ENCODE measurements at regions not wholly inside any gene's neighbourhood (a gene's known extent, or its start where the extent isn't known, plus 50 kb on each side); places are given as distances from the start of the nearest gene placed in this dataset.

DNA sequence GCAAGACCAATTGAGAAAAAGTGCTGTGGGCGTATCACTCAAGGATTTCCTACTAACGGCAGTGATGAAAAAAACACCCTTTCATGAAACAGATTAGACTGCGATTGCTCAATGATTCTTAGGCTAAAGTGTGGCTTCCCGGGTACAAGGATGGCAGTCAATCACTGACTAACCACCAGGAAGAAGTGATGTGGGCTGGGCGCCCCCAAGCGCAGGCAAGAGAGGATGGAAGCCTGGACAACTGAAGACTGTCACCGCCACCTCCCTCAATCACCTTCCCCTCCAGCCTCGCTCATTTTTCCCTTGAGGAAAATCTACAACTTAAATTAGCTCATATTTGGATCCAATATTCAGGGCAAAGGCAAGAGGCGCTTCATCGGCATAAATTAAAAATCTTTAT lies 707.2 kb downstream of the MTRR start:
- H3K4me3 ChIP-seq (ENCODE audit: low read depth, poor library complexity, severe bottlenecking), result no peak overlapping the region
- intact Hi-C loops (cut with DNase I; ENCODE audit: low total_unique reads), result no loop called here
- no peak for DNase-seq (ENCODE audit: low spot score in 2 of 2)
- WGBS, 2 donors, result 56 to 72% methylated on average over 10 of the region's 10 CpGs
- TF ChIP-seq POLR2A (IDR thresholded peaks at IDR 0.05) (no peak), CTCF (IDR thresholded peaks at IDR 0.05) (no peak)

DNA sequence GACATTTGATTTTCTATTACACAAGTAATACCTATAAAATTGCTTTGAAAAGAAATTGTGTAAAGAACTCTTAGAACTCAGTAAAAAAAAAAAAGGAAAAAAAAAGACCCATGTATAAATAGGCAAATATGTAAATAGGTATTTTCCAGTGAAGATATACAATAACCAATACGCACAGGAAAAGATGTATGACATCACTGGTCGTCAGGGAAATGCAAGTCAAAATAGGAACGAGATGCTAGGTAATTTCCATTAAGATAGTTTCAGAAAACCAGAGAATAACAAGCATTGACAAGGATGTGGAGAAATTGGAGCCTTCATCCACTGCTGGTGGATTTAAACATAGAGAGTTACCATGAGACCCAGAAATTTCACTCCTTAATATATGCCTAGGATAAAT lies 708.8 kb downstream of the MTRR start:
- TF ChIP-seq POLR2A (IDR thresholded peaks at IDR 0.05), result no peak
- no peak for TF ChIP-seq CTCF (IDR thresholded peaks at IDR 0.05)
- DNase-seq (ENCODE audit: low spot score in 2 of 2), result no peak
- no peak overlapping the region for H3K4me3 ChIP-seq (ENCODE audit: low read depth, poor library complexity, severe bottlenecking)
- intact Hi-C loops (cut with DNase I; ENCODE audit: low total_unique reads), result no loop called here
- WGBS, 2 donors, result 77 to 84% methylated on average over 3 of the region's 3 CpGs

DNA sequence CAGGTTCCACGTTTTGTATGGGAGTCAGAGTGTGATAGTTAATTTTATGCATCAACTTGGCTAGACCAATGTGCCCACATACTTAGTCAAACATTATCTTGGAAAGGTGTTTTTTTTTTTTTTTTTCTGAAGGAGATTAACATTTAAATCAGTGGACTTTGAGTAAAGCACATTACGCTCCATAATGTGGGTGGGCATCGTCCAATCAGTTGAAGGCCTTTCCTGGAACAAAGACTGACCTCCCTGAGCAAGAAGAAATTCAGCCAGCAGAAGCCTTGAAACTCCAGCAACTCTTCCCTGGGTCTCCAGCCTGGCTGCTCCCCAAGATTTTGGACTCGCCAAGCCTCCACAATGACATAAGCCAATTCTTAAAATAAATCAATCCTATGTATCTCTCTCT lies 711.4 kb downstream of the MTRR start:
- TF ChIP-seq POLR2A (IDR thresholded peaks at IDR 0.05) (no peak), CTCF (IDR thresholded peaks at IDR 0.05) (no peak)
- intact Hi-C loops (cut with DNase I; ENCODE audit: low total_unique reads), result no loop called here
- peak overlapping the region; percentile 6 for H3K4me3 ChIP-seq (ENCODE audit: low read depth, poor library complexity, severe bottlenecking)
- 62 to 66% methylated on average over 4 of the region's 4 CpGs for WGBS, 2 donors
- no peak for DNase-seq (ENCODE audit: low spot score in 2 of 2)

- WGBS, 2 donors, result 89 to 92% methylated on average over 2 of the region's 2 CpGs
- H3K4me3 ChIP-seq (ENCODE audit: low read depth, poor library complexity, severe bottlenecking), result no peak overlapping the region
- intact Hi-C loops (cut with DNase I; ENCODE audit: low total_unique reads), result no loop called here
- no peak for DNase-seq (ENCODE audit: low spot score in 2 of 2)
- TF ChIP-seq POLR2A (IDR thresholded peaks at IDR 0.05), result no peak
- no peak for TF ChIP-seq CTCF (IDR thresholded peaks at IDR 0.05)
Measured at GRCh38 chr5:8581047-8581446, 712.1 kb downstream of the MTRR start.

GRCh38 chr5:8585230-8586018 lies 716.5 kb downstream of the MTRR start:
- DNase-seq (ENCODE audit: low spot score in 2 of 2), result no peak
- intact Hi-C loops (cut with DNase I; ENCODE audit: low total_unique reads), result no loop called here
- H3K4me3 ChIP-seq (ENCODE audit: low read depth, poor library complexity, severe bottlenecking), result no peak overlapping the region
- TF ChIP-seq CTCF (IDR thresholded peaks at IDR 0.05) (no peak), POLR2A (IDR thresholded peaks at IDR 0.05) (no peak)
- 55% methylated on average over 3 of the region's 3 CpGs for WGBS, 2 donors

- TF ChIP-seq CTCF (IDR thresholded peaks at IDR 0.05) (no peak), POLR2A (IDR thresholded peaks at IDR 0.05) (no peak)
- 38 to 75% methylated on average over 1 of the region's 1 CpG for WGBS, 2 donors
- H3K4me3 ChIP-seq (ENCODE audit: low read depth, poor library complexity, severe bottlenecking), result no peak overlapping the region
- intact Hi-C loops (cut with DNase I; ENCODE audit: low total_unique reads), result no loop called here
- DNase-seq (ENCODE audit: low spot score in 2 of 2), result no peak
Measured at GRCh38 chr5:8590959-8591358, 722.0 kb downstream of the MTRR start.

Measured in lower leg skin (tissue), 4 donors.